ENCODE measurements at regions not wholly inside any gene's neighbourhood (a gene's known extent, or its start where the extent isn't known, plus 50 kb on each side); places are given as distances from the start of the nearest gene placed in this dataset.
"Not testable (repeated sequence)": the region's sequence is repeated elsewhere in the genome, so short reads cannot be mapped to it uniquely, and the experiment has no call there.

GRCh38 chr19:22545751-22546150, 88.4 kb upstream of the ZNF492 start:
- peak; percentile 12 for DNase-seq (ENCODE audit: low read depth)

- no peak for DNase-seq (ENCODE audit: low read depth)
These were observed 100.4 kb upstream of the ZNF492 start for GRCh38 chr19:22533761-22534160.

- DNase-seq (ENCODE audit: low read depth): no peak
These were observed 101.5 kb upstream of the ZNF492 start for GRCh38 chr19:22532388-22533300.

DNA sequence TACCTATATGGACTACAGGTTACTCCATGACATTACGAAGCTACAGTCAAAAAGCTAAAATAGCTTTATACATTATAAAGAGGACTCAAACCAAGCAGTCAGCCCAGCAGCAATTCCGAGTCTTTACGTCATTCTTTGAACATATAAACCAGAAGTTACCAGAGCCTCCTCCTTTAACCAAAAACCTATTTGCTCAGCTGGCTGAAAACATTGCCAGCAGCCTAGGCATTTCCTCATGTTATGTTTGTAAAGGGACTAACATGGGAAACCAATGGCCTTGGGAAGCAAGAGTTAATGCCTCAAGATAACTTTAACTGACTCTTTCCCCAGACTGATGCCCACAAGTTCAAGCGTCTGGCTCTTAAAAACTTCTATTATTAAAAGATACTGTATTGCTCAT, 104.1 kb upstream of the ZNF492 start:
- no peak for DNase-seq (ENCODE audit: low read depth)

GRCh38 chr19:22528956-22529355, 105.2 kb upstream of the ZNF492 start:
- no peak for DNase-seq (ENCODE audit: low read depth)

DNA sequence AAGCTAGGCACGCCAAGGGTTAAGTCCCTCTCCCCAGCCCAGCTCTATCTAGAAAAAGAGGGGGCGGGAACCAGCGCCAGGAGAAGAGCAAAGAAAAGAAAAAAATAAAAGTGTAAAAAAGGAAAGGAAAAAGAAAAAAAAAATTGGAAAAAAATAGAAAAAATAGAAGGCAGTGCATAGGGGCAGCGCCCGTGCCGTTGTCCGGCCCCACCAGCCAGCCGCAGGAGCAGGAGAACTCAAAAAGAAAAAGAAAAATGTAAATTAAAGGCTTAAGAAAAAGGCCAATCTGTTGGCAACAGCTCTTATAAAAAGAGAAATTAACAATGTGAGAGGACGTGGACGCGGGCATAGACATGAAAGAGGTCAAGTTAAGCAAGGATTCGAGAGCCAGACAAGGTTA, 105.4 kb upstream of the ZNF98 start:
- DNase-seq (ENCODE audit: low read depth): no peak

DNA sequence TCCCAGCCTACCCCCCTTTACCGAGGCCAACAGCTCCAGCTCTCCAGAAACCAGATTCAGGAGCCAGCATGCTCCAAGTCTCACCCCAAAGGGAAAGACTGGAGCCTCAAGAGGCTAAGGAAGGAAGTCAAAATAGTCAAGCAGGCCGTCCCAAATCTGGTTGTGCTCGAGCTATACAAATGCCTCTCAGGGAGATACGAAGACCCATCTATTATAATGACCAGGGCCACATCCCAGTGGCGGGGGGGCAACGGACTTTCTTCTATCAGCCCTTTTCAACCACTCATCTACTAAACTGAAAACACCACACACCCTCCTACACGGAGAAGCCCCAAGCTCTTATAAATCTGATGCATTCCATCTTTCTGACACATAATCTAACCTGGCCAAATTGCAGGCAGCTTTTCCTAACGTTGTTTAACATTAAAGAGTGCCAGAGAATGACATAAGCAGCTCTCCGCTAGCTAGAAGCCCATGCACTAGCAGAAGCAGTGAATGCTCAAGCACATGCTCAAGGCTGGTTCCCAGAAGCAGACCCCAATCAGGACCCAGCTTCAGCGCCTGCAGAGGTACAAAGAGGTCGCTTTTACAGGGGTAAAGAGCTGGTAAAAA, 104.6 kb upstream of the ZNF98 start:
- DNase-seq (ENCODE audit: low read depth): no peak

DNA sequence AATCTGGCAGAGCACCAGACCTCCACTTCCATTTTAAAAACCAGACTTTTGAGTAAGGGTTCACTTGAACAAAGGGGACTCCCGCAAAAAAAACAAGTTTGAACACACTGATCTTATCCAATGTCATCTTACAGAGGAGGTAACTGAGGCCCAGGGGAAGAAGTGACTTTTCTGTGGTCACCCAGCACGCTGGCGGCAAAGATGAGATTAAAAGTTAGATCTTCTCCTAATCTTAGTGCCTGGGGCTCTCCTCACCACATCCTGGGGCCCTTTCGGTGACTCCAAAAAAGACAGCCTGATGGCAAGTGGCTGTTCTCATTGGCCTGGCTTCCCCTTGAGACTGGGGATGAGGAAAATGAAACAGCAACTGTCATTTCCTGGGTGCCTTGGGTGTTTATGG, 101.8 kb upstream of the ZNF98 start:
- no peak for DNase-seq (ENCODE audit: low read depth)

DNA sequence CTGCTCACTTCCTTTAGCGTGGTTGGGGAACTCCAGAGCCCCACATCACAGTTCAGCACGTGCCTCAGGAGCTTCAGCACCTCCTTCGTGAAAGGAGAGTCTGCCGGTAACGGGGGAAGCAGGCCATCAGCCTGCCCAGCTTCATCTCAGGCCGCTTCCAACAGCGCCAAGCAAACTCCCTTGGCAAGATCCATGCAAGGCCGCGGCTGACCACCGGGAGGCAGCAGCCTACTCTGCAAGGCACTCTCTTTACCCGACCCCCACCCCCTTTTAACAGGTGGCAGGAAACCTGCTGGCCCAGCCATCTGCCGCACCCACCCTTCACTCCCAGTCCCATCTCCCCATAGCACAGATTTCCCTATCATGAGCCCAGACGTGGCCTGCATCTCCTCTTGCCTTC, 97.4 kb upstream of the ZNF98 start:
- not testable (repeated sequence) for DNase-seq (ENCODE audit: low read depth)

DNA sequence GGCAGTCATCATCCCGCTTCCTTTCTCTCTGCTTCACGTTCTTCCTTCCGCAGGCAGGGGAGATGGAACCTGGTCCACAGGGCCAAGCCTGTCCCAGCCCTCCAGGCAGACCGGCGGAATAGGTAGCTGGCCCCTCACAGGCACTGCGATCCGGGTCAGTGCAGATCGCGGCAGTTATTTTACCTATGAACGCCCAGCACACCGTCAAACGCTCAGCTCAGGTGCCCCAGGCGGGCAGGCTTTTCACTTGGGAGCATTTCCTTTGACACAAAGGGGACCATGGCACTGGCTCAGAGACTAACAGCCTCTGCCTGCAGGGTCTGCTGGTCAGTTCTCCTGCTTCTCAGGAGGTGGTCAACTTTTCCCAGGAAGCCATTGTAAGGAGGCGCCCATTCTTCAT, 97.0 kb upstream of the ZNF98 start:
- no peak for DNase-seq (ENCODE audit: low read depth)

GRCh38 chr19:22517496-22518411, 95.6 kb upstream of the ZNF98 start:
- DNase-seq (ENCODE audit: low read depth): no peak

DNA sequence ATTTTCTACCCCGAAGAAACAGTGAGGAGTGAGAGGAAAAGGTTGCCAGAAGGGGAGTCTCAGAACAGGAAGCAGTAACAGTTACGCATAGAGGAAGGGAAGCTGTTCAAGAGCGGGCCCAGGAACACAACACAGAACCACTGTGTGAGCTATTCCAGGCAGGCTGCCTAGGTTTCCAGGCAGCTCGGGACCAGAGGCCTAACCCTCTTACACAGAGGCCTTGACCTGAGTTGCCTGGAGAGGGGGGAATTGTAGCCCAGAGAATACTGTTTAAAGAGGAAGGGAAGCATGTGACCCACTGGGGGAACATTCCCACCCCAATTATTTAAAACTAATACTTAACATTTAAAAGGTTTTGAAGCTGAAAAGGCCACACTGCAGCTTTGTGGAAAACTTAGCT, 93.3 kb upstream of the ZNF98 start:
- no peak for DNase-seq (ENCODE audit: low read depth)

GRCh38 chr19:22503524-22503923, 81.4 kb upstream of the ZNF98 start:
- no peak for DNase-seq (ENCODE audit: low read depth)

- no peak for DNase-seq (ENCODE audit: low read depth)
These were observed 80.6 kb upstream of the ZNF98 start for GRCh38 chr19:22502766-22503165.

- DNase-seq (ENCODE audit: low read depth): not testable (repeated sequence)
These were observed 76.8 kb upstream of the ZNF98 start for GRCh38 chr19:22498831-22499430.

DNA sequence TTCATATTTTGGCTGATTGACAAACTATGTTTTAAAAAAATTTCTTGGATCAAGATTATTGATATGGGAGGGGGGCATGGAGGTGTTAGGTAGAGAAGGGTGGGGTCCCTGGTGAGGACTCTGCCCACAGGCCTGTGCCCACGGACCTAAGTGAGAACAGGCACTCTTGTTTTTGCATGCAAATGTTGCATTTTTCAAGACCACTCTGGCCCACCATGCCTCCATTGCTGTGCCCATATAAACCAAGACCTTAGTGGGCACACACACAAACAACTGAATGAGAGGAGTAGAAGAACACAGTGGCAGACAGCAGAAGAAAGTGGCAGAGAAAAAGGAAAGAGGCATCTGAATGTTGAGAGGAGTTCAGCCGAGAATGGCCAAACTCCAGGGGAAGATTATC, 69.6 kb upstream of the ZNF98 start:
- DNase-seq (ENCODE audit: low read depth): no peak

DNA sequence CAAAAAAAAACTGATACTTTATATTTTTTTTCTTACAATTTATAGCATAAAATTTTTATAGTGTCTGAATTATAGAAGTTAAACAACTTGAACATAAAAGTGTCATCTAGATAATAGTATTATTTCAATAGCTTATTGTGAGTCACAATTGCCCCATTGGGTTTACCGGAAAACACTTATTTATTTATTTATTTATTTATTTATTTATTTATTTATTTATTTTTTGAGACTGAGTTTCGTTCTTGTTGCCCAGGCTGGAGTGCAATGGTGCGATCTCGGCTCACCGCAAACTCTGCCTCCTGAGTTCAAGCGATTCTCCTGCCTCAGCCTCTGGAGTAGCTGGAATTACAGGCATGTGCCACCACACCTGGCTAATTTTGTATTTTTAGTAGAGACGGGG, 61.4 kb upstream of the ZNF98 start:
- DNase-seq (ENCODE audit: low read depth): not testable (repeated sequence)

DNA sequence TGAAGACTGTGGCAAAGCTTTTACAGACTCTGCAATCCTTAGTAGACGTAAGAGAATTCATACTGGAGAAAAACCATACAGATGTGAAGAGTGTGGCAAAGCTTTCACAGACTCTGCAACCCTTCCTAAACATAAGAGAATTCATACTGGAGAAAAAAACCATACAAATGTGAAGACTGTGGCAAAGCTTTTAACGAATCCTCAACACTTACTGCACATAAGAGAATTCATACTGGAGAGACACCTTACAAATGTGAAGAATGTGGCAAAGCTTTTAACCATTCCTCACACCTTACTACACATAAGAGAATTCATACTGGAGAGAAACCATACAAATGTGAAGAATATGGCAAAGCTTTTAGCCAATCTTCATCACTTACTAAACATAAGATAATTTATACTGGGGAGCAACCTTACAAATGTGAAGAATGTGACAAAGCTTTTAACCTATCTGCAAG, 50.1 kb upstream of the ZNF98 start:
- no peak for DNase-seq (ENCODE audit: low read depth)

Data from HT1080 (cell line).